GM19468 (cell line): ENCODE measurements at regions not wholly inside any gene's neighbourhood (a gene's known extent, or its start where the extent isn't known, plus 50 kb on each side); places are given as distances from the start of the nearest gene placed in this dataset.

Experiments
- ATAC-seq: cut with Tn5 transposase; IDR thresholded peaks from one replicate; pipeline ENCODE4 v1.9.1; 2021; ENCODE audit warnings: mild to moderate bottlenecking, moderate library complexity, moderate number of reproducible peaks; ENCODE audit not compliant: unreplicated experiment; ENCODE audit errors: extremely low read depth

DNA sequence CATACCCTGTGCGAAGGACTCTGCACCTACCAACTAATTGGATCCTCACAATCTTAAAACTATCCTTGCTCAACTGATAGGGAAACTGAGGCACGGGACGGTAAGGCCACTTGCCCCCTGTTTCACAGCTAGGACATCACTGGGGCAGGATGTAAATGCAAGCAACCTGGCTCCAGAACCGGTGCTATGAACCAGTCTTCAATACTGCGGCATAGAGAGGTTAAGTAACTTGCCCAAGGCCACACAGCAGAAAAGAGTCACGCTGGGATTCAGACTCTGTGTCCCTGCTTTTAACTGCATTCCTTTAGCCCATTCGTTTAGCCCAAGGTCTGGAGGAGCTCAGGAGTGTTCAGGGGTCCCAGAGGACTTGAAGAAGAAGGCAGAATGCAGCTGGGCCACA is 76.1 kb downstream of the NCOR2 start:
- no peak for ATAC-seq

DNA sequence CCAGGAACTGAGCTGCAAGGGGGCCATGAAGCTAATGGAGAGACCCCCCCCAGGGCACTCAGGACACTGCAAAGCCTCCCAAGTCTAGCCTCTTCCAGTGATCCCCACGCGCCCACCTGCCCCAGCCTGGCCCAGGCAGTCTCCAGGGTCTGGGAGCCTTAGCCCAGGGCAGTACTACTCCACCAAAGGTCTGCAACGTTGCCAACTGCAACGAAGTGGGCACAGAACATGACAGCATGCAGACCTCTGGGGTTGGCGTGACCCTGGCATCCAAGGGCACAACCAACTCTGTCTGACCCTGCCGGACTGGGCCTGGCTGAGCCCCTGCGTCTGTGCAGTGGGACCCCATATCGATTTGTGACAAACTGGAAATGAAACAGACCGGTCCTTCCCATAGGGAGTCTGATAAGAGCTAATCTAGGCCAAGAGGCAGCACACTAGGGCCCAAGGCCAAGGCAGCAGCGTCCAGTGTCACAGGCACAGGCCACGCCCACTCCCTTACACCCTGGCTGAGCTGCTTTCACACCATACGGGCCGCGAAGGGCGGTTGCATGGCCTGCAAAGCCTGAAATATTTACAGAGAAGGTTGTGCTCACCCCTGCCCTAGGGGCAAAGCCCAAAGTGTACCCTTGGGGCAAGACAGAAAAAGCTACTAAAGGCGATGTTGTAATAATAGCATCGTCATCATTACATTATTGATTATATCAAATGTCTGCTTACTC is 76.7 kb downstream of the NCOR2 start:
- no peak for ATAC-seq

- ATAC-seq, result no peak
Observed at GRCh38 chr12:124489915-124490583, 77.4 kb downstream of the NCOR2 start.

DNA sequence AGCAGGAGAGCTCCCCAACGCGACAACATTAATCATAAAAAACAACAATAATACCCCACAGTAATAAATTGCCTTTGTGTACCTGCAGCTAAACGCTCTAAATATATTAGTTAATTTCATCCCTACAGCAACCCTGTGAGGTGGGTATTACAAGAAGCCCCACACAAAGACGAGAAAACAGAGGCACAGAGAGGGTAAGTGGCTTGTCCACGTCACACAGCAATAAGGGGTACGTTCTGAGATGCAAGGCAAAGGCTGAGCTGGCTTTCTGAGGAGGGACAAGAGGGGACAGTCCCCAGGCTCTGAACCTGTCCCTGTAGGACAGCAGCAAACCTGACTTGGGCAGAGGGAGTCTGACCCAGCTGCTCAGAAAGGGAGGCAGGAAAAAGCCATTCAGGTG is 78.2 kb downstream of the NCOR2 start:
- no peak for ATAC-seq

- ATAC-seq, result no peak
Observed at GRCh38 chr12:124488520-124488919, 78.9 kb downstream of the NCOR2 start.

DNA sequence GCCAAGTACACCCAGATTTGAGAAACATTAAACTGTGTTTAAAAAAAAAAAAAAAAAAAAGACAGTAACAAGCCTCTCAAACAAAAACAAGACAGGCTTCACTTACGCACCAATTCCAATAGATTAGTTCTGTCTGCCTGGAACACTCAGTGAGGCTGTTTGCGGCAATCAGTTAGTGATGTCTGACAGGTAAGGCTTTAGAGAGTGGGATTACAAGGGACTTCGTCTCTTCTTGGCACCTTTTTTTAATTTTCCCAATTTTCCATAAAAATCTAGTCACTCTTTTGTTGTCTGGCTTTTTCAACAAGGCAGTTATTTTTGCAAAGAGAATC is 79.6 kb downstream of the NCOR2 start:
- ATAC-seq, result no peak

GRCh38 chr12:124487066-124487833 is 80.2 kb downstream of the NCOR2 start:
- no peak for ATAC-seq

DNA sequence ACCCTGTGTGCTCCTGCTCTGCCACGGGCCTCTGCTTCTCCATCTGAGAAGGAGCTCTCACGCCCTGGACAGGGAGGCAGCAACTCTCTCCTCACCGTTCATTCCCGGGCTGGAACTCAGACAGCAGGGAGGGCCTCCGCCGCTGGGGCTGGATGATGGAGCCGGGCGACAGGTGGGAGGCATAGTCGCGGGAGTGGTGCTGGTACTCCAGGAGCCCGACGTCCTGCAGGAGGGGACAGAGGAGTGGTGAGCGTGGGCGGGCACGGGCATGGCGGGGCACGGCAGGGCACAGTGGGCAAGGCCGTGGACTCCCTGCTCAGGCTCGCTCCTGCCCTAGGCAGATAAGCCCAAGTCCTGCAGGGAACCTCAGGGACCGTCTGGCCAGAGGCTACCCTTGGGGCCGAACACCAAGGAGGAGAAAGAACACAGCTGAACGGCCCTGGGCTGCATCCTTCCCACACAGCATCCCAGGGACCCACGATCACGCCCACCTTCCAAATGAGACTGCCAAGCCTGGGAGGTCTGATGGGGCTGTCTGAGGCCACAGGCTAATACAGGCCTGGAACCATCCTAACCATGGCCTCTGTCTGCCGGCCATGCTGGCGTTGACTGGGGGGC is 81.0 kb downstream of the NCOR2 start:
- ATAC-seq, result no peak

- no peak for ATAC-seq
Observed at GRCh38 chr12:124485371-124485770, 82.0 kb downstream of the NCOR2 start.

- ATAC-seq, result no peak
Observed at GRCh38 chr12:124484526-124484953, 82.9 kb downstream of the NCOR2 start.

DNA sequence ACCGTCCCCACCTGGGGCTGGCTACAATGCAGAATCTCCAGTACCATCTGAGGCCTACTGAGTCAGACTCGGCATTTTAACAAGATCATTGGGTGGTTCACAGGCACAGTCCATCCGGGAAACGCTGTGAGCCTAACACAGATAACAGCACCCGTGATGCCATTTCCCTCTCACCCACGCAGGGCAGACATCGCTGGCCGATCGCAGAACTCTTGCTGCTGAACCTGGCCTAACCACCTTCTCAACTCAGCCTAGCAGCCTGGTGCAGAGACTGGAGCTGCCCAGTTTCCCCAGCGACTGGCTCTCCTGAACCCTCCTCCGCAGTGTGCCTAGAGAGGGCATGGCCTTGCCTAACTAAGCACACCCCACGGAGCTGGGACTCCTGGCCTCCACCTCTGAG is 83.3 kb downstream of the NCOR2 start:
- no peak for ATAC-seq

DNA sequence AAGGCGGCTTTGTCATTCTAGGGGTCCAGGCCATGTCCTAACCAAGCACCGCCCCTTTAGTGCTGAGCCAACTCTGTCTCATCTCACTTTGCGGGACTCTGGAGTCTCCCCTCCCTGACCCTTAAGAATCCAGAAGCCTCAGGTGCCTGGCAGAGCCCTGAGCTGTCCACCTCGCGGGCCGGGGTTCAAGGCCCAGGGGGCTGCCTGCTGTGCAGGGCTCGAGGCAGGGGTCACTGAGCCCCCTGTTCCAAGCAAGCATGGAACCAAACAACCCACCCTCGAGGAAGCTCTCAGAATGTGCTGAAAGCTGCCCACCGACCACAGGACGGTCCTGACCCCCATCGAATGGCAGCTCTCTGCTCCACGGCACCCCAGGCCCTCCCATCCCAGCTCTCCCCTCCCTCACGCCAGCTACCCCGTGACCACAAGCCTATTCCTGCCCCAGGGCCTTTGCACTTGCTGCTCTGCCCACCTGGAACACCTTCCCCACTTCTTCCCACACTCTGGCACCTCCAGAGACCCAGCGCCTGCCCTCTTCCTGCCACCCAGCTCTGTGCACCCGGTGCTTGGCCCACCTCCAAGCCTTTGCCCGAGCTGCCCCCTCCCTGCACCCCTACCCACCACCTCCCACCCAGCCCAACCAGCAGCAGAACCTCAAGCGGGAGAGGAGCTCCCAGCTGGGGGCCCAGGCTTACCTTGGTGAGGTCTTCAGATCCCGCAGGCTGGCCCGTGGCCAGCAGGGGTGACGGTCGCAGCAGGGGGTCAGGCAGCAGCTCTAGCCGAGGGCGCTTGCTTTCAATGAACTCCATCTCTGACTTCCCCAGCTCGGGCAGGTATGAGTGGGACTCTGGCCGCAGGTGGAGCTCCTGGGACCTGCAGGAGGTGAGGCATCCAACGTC is 84.3 kb downstream of the NCOR2 start:
- ATAC-seq, result no peak

DNA sequence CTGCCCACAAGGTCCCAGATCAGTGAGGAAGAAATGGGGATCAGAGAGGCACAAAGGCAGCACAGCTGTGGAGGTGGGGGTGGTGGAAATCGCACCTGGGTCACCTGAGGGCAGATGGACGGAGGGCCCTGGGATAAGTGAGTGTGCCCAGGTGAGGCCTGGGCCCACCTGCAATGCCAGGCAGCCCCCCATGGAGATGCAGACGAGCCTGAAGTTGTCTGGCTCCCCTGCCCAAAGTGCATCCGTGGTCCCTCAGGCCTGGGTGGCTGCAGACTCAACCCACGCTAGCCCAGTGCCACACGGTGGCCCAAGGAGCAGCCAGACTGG is 84.9 kb downstream of the NCOR2 start:
- no peak for ATAC-seq

DNA sequence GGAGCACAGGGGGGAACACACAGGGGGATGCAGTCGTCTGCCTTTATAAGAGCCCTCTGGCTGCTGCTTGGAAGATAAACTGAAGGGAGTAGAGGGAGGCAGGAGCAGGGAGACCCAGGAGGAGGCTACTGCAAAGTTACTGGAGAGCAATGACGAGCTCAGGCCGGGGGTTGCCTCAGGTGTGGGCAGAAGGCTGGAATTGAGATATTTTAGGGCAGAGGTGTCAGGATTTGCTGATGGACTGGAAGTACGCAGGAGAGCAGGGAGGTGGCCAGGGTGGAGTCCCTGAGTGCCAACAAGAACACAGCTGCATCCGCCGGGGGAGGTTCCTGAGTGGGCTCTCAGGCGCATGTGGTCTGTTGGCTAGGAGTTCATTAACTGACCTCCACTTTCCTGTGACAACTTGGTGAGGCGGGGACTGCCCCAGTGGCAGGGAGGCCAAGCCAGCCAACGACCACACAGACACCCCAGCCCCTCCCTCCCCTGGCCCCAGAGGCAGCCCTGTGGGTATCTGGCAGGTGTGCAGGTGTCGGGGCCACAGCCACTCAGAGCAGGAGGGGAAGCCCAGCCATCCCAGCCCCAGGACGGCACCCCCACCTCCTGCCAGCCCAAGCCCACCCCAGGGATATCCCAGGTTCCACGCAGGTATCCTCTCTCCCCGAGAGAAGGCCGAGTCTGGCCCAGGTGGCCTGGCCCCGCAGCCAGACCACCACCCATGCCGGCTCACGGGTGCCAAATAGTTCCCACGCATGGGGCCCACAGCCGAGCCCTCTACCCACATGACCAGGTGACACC is 85.4 kb downstream of the NCOR2 start:
- peak; percentile 46 for ATAC-seq

- ATAC-seq, result no peak
Observed at GRCh38 chr12:124481257-124481750, 86.1 kb downstream of the NCOR2 start.

DNA sequence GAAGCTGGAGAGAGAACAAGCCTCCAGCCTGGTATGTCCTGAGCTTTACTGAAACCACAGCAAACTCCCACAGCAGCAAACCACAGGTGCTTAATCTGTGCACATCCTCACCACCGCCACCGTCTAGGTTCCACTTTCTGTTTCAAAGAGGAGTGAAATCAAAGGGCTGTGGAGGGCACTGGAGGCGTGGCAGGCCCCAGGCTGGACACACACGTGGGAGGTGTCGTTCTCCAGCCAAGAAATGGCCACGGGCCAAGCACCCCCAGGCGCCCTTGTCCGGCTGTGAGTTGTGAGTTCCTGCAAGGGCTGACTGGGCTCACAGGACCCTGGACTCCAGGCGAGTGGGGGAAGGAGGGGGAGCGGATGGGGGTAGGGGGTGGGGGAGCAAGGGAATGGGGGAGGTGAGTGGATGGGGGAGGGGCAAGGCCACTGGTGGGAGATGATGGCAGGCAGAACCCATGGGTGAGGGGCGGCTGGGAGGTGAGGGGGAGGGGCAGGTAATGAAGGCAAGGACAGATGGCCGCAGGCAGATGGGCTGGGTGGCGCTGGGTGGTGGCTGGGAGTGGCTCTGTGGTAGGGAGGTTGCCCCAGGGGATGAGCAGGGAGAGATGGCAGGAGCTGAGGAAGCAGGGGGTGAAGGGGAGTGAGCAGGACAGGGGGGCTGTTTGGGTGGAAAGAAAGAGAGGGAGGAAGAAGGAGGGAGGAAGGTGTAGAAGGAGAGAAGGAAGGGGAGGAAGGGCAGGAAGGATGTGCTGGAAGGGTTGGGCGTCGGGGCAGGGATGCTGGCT is 86.7 kb downstream of the NCOR2 start:
- peak; percentile 43 for ATAC-seq

- ATAC-seq, result no peak
Observed at GRCh38 chr12:124479680-124480468, 87.5 kb downstream of the NCOR2 start.
